ENCODE measurements at regions not wholly inside any gene's neighbourhood (a gene's known extent, or its start where the extent isn't known, plus 50 kb on each side); places are given as distances from the start of the nearest gene placed in this dataset.

GRCh38 chr9:106277966-106278365, 583.6 kb downstream of the TMEM38B start:
- TF ChIP-seq EP300 (IDR thresholded peaks at IDR 0.05; ENCODE audit: low read depth) = no peak
- TF ChIP-seq, protein P1, sequence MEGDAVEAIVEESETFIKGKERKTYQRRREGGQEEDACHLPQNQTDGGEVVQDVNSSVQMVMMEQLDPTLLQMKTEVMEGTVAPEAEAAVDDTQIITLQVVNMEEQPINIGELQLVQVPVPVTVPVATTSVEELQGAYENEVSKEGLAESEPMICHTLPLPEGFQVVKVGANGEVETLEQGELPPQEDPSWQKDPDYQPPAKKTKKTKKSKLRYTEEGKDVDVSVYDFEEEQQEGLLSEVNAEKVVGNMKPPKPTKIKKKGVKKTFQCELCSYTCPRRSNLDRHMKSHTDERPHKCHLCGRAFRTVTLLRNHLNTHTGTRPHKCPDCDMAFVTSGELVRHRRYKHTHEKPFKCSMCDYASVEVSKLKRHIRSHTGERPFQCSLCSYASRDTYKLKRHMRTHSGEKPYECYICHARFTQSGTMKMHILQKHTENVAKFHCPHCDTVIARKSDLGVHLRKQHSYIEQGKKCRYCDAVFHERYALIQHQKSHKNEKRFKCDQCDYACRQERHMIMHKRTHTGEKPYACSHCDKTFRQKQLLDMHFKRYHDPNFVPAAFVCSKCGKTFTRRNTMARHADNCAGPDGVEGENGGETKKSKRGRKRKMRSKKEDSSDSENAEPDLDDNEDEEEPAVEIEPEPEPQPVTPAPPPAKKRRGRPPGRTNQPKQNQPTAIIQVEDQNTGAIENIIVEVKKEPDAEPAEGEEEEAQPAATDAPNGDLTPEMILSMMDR (IDR thresholded peaks at IDR 0.05) = no peak
- no peak for TF ChIP-seq POLR2A (IDR thresholded peaks at IDR 0.05)
- TF ChIP-seq POLR2AphosphoS5 (IDR thresholded peaks at IDR 0.05) = no peak
